H9 (cell line): ENCODE measurements at regions not wholly inside any gene's neighbourhood (a gene's known extent, or its start where the extent isn't known, plus 50 kb on each side); places are given as distances from the start of the nearest gene placed in this dataset.

Experiments
- DNase-seq: peaks from one replicate; pipeline ENCODE4 v3.0.0-alpha.2; 2017
- H2AFZ ChIP-seq: one replicate; pipeline ENCODE4 v1.6.1; 2013; ENCODE audit warnings: mild to moderate bottlenecking, low read length, control low read depth, moderate library complexity
- H2AK5ac ChIP-seq: 2 replicates; pipeline ENCODE4 v1.6.1; 2013; ENCODE audit warnings: low read length, control low read depth, mixed read lengths; ENCODE audit not compliant: insufficient read length
- H2BK120ac ChIP-seq: one replicate; pipeline ENCODE4 v1.6.1; 2013; ENCODE audit warnings: low read depth, mild to moderate bottlenecking, low read length, control low read depth, inconsistent platforms; ENCODE audit not compliant: poor library complexity, severe bottlenecking
- H2BK12ac ChIP-seq: 2 replicates; pipeline ENCODE4 v1.6.1; 2013; ENCODE audit warnings: low read length, control low read depth, mixed read lengths, low read depth; ENCODE audit not compliant: insufficient read length
- H2BK15ac ChIP-seq: 2 replicates; pipeline ENCODE4 v1.6.1; 2013; ENCODE audit warnings: low read depth, low read length, control low read depth
- H2BK20ac ChIP-seq: one replicate; pipeline ENCODE4 v1.6.1; 2013; ENCODE audit warnings: low read depth, mild to moderate bottlenecking, low read length, control low read depth, inconsistent platforms; ENCODE audit not compliant: poor library complexity, severe bottlenecking
- H2BK5ac ChIP-seq: 2 replicates; pipeline ENCODE4 v1.6.1; 2013; ENCODE audit warnings: low read length, control low read depth, mixed read lengths; ENCODE audit not compliant: insufficient read length
- H3K14ac ChIP-seq: 2 replicates; pipeline ENCODE4 v1.6.1; 2013; ENCODE audit warnings: low read length, control low read depth; ENCODE audit not compliant: insufficient read depth
- H3K18ac ChIP-seq: 2 replicates; pipeline ENCODE4 v1.6.1; 2013; ENCODE audit warnings: low read depth, mild to moderate bottlenecking, mixed read lengths, low read length, control low read depth; ENCODE audit not compliant: insufficient read length
- H3K23ac ChIP-seq: 2 replicates; pipeline ENCODE4 v1.6.1; 2013; ENCODE audit warnings: low read length, control low read depth, mixed read lengths, low read depth; ENCODE audit not compliant: insufficient read length
- H3K23me2 ChIP-seq: 2 replicates; pipeline ENCODE4 v1.6.1; 2013; ENCODE audit warnings: low read depth, mild to moderate bottlenecking, mixed read lengths, low read length, control low read depth; ENCODE audit not compliant: insufficient read length, poor library complexity, severe bottlenecking
- H3K27ac ChIP-seq: 2 replicates; pipeline ENCODE4 v1.5.1; 2013; ENCODE audit warnings: low read length, control low read depth, mixed read lengths, low read depth; ENCODE audit not compliant: insufficient read length
- H3K27me3 ChIP-seq: 2 replicates; pipeline ENCODE4 v1.6.1; 2013; ENCODE audit warnings: low read length, control low read depth, inconsistent platforms; ENCODE audit not compliant: insufficient read depth
- H3K4ac ChIP-seq: 2 replicates; pipeline ENCODE4 v1.6.1; 2013; ENCODE audit warnings: low read depth, mild to moderate bottlenecking, control low read depth, inconsistent platforms, low read length, moderate library complexity
- H3K4me1 ChIP-seq: 2 replicates; pipeline ENCODE4 v1.6.1; 2013; ENCODE audit warnings: low read length, control low read depth, inconsistent platforms; ENCODE audit not compliant: insufficient read depth
- H3K4me2 ChIP-seq: 2 replicates; pipeline ENCODE4 v1.6.1; 2013; ENCODE audit warnings: low read length, control low read depth, mixed read lengths; ENCODE audit not compliant: insufficient read length, insufficient read depth
- H3K56ac ChIP-seq: 2 replicates; pipeline ENCODE4 v1.6.1; 2013; ENCODE audit warnings: low read depth, mild to moderate bottlenecking, mixed read lengths, low read length, control low read depth; ENCODE audit not compliant: insufficient read length
- H3K79me1 ChIP-seq: 2 replicates; pipeline ENCODE4 v1.6.1; 2013; ENCODE audit warnings: low read depth, mild to moderate bottlenecking, moderate library complexity, low read length, control low read depth, inconsistent platforms; ENCODE audit not compliant: insufficient read depth, poor library complexity, severe bottlenecking
- H3K79me2 ChIP-seq: 2 replicates; pipeline ENCODE4 v1.6.1; 2013; ENCODE audit warnings: low read length, control low read depth, inconsistent platforms; ENCODE audit not compliant: insufficient read depth
- H3K9ac ChIP-seq: 2 replicates; pipeline ENCODE4 v1.6.1; 2013; ENCODE audit warnings: low read length, control low read depth, mixed read lengths; ENCODE audit not compliant: insufficient read length; ENCODE audit errors: extremely low read depth
- H3K9me3 ChIP-seq: one replicate; pipeline ENCODE4 v1.6.1; 2013; ENCODE audit warnings: low read depth, low read length, inconsistent platforms; ENCODE audit not compliant: control insufficient read depth
- H3T11ph ChIP-seq: one replicate; pipeline ENCODE4 v1.6.1; 2013; ENCODE audit warnings: mild to moderate bottlenecking, low read length, control low read depth, inconsistent platforms
- H4K20me1 ChIP-seq: one replicate; pipeline ENCODE4 v1.6.1; 2013; ENCODE audit not compliant: control insufficient read depth, insufficient read length, insufficient read depth
- H4K5ac ChIP-seq: 2 replicates; pipeline ENCODE4 v1.6.1; 2013; ENCODE audit warnings: low read depth, mild to moderate bottlenecking, mixed read lengths, low read length, control low read depth; ENCODE audit not compliant: insufficient read length
- H4K8ac ChIP-seq: replicated peaks from 2 replicates; pipeline ENCODE4 v1.6.1; 2013; ENCODE audit warnings: low read length, control low read depth, mixed read lengths, low read depth; ENCODE audit not compliant: insufficient read length
- H4K91ac ChIP-seq: 2 replicates; pipeline ENCODE4 v1.6.1; 2013; ENCODE audit warnings: low read depth, mild to moderate bottlenecking, moderate library complexity, mixed read lengths, low read length, control low read depth; ENCODE audit not compliant: insufficient read length
- H3K27ac Mint-ChIP-seq, 3 experiments: 2 replicates in 2 of 3; 3 replicates in 1 of 3; pipeline ENCODE4 v1.8.0; 2020 to 2021; ENCODE audit warnings: mixed read lengths in 3 of 3, mild to moderate bottlenecking in 1 of 3, moderate library complexity in 1 of 3
- H3K27me3 Mint-ChIP-seq: 2 replicates; pipeline ENCODE4 v1.8.0; 2021; ENCODE audit warnings: low read depth, mild to moderate bottlenecking, moderate library complexity, mixed read lengths
- H3K36me3 Mint-ChIP-seq, 3 experiments: 2 replicates in 2 of 3; 3 replicates in 1 of 3; pipeline ENCODE4 v1.8.0; 2020 to 2021; ENCODE audit warnings: low read depth in 3 of 3, mixed read lengths in 3 of 3; ENCODE audit not compliant: insufficient read depth in 1 of 3
- H3K4me1 Mint-ChIP-seq, 2 experiments: 2 replicates each; pipeline ENCODE4 v1.8.0; 2020; ENCODE audit warnings: mixed read lengths in 2 of 2
- H3K4me3 Mint-ChIP-seq, 2 experiments: 2 replicates in 1 of 2; 3 replicates in 1 of 2; pipeline ENCODE4 v1.8.0; 2020 to 2021; ENCODE audit warnings: mild to moderate bottlenecking in 2 of 2, mixed read lengths in 2 of 2, moderate library complexity in 1 of 2
- H3K9me3 Mint-ChIP-seq, 2 experiments: 2 replicates in 1 of 2; 3 replicates in 1 of 2; pipeline ENCODE4 v1.8.0; 2020; ENCODE audit warnings: mild to moderate bottlenecking in 2 of 2, mixed read lengths in 2 of 2, moderate library complexity in 1 of 2
- CTCF ChIP-seq: fragments of 200-600 bp; sonication (generic); conservative IDR thresholded peaks from 3 replicates; pipeline ENCODE4 v1.8.0; 2021; ENCODE audit warnings: antibody characterized with exemption, mild to moderate bottlenecking
- WGBS: extraction: QIAGEN DNeasy Blood & Tissue Kit; methylation state at CpG from one replicate; pipeline ENCODE4 v1.1.7; 2013; ENCODE audit warnings: missing lambda C conversion rate, low lambda C conversion rate, mixed read lengths; ENCODE audit not compliant: insufficient read length; ENCODE audit errors: extremely low coverage; 5-methylcytosine and 5-hydroxymethylcytosine counted together

- H3K27me3 ChIP-seq: no peaks in the 10 kb centered on the region
- no peaks in the 10 kb centered on the region for H4K20me1 ChIP-seq
- H4K8ac ChIP-seq: no peak overlapping the region
- H2BK120ac ChIP-seq: no peak overlapping the region
- H4K91ac ChIP-seq: no peak overlapping the region
- Mint-ChIP-seq H3K27me3 (peaks cover 8% of the 10 kb centered on the region), H3K4me1 (peaks cover 11 to 12% of the 10 kb centered on the region in 2 experiments), H3K27ac (peak overlapping the region in 1 of 3 experiments; percentile 35; a peak in 1 of 7 replicates), H3K9me3 (peaks cover 4 to 8% of the 10 kb centered on the region in 2 experiments; a peak in 3 of 5 replicates), H3K36me3 (peaks cover 2 to 9% (median 3%) of the 10 kb centered on the region in 3 experiments; a peak in 4 of 7 replicates), H3K4me3 (no peak overlapping the region)
- H3K4me2 ChIP-seq: no peak overlapping the region
- H3K23me2 ChIP-seq: no peaks in the 10 kb centered on the region
- no peak overlapping the region for H2BK15ac ChIP-seq
- H3K4me1 ChIP-seq: no peaks in the 10 kb centered on the region; the same call in 1 of the 2 replicates
- H2BK5ac ChIP-seq: no peak overlapping the region
- H3T11ph ChIP-seq: no peak overlapping the region
- DNase-seq: no peak
- H2BK12ac ChIP-seq: no peak overlapping the region
- no peak overlapping the region for H3K9ac ChIP-seq
- H2BK20ac ChIP-seq: no peak overlapping the region
- H3K9me3 ChIP-seq: no peaks in the 10 kb centered on the region
- H3K79me2 ChIP-seq: no peaks in the 10 kb centered on the region
- no CpG with 5 or more reads among the region's 7 CpGs for WGBS
- no peak overlapping the region for H3K18ac ChIP-seq
- no peak overlapping the region for H3K4ac ChIP-seq
- no peak overlapping the region for H3K23ac ChIP-seq
- H2AFZ ChIP-seq: no peak overlapping the region
- H3K27ac ChIP-seq: no peak overlapping the region
- TF ChIP-seq CTCF: no peak
- H3K79me1 ChIP-seq: no peaks in the 10 kb centered on the region
- no peak overlapping the region for H3K14ac ChIP-seq
- H3K56ac ChIP-seq: no peak overlapping the region
- H4K5ac ChIP-seq: no peak overlapping the region
- no peak overlapping the region for H2AK5ac ChIP-seq
Measured at GRCh38 chr16:79404571-79404970, 196.0 kb downstream of the MAF start.
